ENCODE measurements at regions not wholly inside any gene's neighbourhood (a gene's known extent, or its start where the extent isn't known, plus 50 kb on each side); places are given as distances from the start of the nearest gene placed in this dataset.

- ATAC-seq (ENCODE audit: low FRiP score) (no peak), DNase-seq (ENCODE audit: low spot score) (no peak)
- no peak for TF ChIP-seq CTCF (IDR thresholded peaks at IDR 0.05)
Measured at GRCh38 chr10:57864765-57865680, 402.7 kb downstream of the IPMK start.

- TF ChIP-seq CTCF (IDR thresholded peaks at IDR 0.05) = no peak
- no peak for DNase-seq (ENCODE audit: low spot score)
- ATAC-seq (ENCODE audit: low FRiP score) = no peak
Measured at GRCh38 chr10:57849691-57850357, 417.9 kb downstream of the IPMK start.

DNA sequence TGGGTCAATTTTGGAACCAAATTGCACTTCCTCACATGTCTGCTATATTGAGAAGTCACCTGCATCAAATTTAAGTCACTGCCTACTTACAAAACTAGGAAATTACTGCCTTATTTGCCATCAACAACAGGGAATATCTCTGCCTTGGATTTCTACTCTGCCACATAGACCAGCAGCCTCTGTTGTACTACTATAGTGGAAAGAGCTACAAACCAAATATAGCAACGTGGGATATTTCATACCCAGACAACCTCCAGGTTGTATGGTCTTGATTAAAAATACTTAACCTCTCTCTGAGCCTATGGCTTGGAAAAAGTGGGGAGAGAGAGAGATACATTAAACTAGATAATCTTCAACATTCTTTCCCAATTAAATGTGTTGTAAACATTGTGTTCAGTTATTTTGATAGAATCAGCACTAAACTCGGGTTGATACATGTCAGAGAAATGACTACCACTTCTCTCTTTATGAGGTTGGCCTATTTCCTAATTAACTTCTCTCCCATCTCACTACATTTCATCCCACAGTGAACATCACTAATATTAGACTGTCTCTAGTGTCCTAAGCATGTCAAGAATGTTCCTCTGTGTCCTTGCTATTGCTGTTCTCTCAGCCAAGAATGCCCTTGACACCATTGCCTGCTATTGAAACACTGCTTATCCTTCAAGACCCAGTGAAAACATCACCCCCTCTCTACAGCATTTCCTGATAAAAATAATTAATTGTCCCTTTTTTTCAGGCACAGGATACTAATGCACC lies 421.2 kb downstream of the IPMK start:
- DNase-seq (ENCODE audit: low spot score) (no peak), ATAC-seq (ENCODE audit: low FRiP score) (no peak)
- TF ChIP-seq CTCF (IDR thresholded peaks at IDR 0.05) = no peak

DNA sequence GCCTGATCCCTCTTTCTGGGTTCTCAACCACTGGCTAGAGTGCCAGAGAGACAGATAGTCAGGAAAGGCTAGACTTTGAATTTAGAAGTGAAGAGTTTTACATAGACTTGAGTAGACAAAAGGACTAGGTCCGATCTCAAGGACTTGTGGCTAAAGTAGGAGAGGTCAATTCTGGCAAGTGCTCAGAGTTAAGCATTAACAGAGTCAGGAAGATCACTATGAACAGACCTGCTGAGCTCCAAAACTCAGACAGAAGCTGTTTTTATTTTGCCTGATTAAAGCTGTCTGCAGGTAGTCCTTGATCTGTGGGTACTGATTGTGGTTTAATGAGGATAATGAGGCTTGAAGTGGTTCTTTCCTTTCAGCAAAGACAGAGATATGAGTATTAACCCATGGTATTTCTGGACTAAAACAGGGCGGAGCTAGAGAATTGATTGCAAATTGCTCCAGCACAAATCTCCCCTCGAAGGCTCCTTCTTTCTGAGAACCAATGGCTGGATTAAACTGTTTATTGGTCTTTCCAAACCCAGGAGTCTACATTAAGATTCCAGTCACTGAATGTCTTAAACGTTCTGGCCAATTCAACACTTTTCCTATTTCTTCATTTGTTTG lies 423.2 kb downstream of the IPMK start:
- DNase-seq (ENCODE audit: low spot score) (no peak), ATAC-seq (ENCODE audit: low FRiP score) (no peak)
- TF ChIP-seq CTCF (IDR thresholded peaks at IDR 0.05) = no peak

- DNase-seq (ENCODE audit: low spot score) = no peak
- no peak for TF ChIP-seq CTCF (IDR thresholded peaks at IDR 0.05)
- ATAC-seq (ENCODE audit: low FRiP score) = no peak
Measured at GRCh38 chr10:57830877-57831560, 436.7 kb downstream of the IPMK start.

DNA sequence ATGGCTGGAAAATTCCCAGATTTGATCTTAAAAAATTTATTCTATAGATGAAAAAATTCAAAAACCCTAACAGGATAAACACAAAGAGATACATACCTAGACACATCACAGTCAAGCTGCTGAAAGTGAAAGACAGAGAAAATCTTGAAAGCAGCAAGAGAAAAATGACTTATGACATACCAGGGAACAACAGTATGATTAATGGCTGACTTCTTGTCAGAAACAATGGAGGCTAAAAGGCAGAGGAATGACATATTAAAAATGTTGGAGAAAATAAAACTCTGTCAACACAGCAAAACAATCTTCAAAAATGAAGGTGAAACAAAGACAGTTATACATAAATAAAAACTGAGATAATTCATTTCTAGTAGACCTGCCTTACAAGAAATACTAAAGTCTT lies 442.7 kb downstream of the IPMK start:
- ATAC-seq (ENCODE audit: low FRiP score) = no peak
- no peak for DNase-seq (ENCODE audit: low spot score)
- TF ChIP-seq CTCF (IDR thresholded peaks at IDR 0.05) = no peak
